Left lung (tissue), 4 donors: ENCODE measurements at regions not wholly inside any gene's neighbourhood (a gene's known extent, or its start where the extent isn't known, plus 50 kb on each side); places are given as distances from the start of the nearest gene placed in this dataset.

ENCODE experiments used
- ATAC-seq: fragments of 200-7000 bp; cut with Tn5 transposase; one replicate; pipeline ENCODE4 v1.9.1; 2020; ENCODE audit warnings: moderate library complexity
- DNase-seq, 4 donors: peaks; one replicate each; pipeline ENCODE4 v3.0.0-alpha.2; 2013 to 2020
- H3K27ac ChIP-seq, 2 donors: fragments of 200-600 bp; sonication (generic) in 1 of 2; one replicate each; pipeline versions ENCODE4 v1.5.0 to v1.8.0; 2020 to 2021
- H3K27me3 ChIP-seq, 2 donors: fragments of 200-600 bp; sonication (generic) in 1 of 2; one replicate each; pipeline versions ENCODE4 v1.5.0 to v1.8.0; 2020 to 2021
- H3K36me3 ChIP-seq, 2 donors: fragments of 200-600 bp; sonication (generic) in 1 of 2; one replicate each; pipeline versions ENCODE4 v1.5.0 to v1.8.0; 2020 to 2021
- H3K4me1 ChIP-seq, 2 donors: fragments of 200-600 bp; one replicate each; pipeline ENCODE4 v1.8.0; 2021
- H3K4me3 ChIP-seq, 2 donors: fragments of 200-600 bp; sonication (generic) in 1 of 2; one replicate each; pipeline versions ENCODE4 v1.5.0 to v1.8.0; 2020 to 2021; ENCODE audit warnings: mild to moderate bottlenecking in 1 of 2
- H3K9me3 ChIP-seq, 2 donors: fragments of 200-600 bp; sonication (generic) in 1 of 2; one replicate each; pipeline versions ENCODE4 v1.5.0 to v1.8.0; 2020 to 2021
- intact Hi-C, 2 donors: fragments of 100-400 bp; cut with DNase I; formaldehyde crosslinking; loops; one replicate each; pipeline versions ENCODE4 v1.11.2 to v1.14.2; 2022
- TF ChIP-seq, protein P1 (sequence below), 2 donors: fragments of 200-600 bp; sonication (generic) in 1 of 2; IDR thresholded peaks; one replicate each; pipeline versions ENCODE4 v1.5.0 to v1.8.0; 2021; ENCODE audit warnings: antibody characterized with exemption in 2 of 2
- donor health status: DM: no; HTN: yes; CAD: no.
- donor health status: DM: no; HTN: no; CAD: no.

DNA sequence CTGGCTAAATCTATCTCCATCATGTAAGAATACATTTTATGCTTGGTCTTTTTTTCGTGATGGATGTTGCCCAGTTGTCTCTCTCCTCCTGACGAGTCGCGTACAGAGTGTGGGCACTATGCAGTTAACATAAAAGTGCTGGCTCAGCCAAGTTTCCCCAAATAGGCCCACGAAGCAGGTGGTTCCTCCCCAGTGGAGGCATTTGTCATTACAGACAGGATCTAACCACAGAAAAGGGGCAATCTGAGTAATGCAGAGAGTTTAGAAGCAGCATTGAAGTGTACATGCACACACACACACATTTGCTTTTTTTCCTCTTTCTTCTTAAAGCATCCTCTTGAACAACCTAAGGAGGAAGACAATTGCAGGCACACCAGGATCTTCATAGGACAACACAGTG is 188.7 kb upstream of the VCX start:
- no peaks in the 10 kb centered on the region for H3K27me3 ChIP-seq
- DNase-seq (no peak), ATAC-seq (no peak)
- H3K4me3 ChIP-seq: no peak overlapping the region
- TF ChIP-seq, protein P1, sequence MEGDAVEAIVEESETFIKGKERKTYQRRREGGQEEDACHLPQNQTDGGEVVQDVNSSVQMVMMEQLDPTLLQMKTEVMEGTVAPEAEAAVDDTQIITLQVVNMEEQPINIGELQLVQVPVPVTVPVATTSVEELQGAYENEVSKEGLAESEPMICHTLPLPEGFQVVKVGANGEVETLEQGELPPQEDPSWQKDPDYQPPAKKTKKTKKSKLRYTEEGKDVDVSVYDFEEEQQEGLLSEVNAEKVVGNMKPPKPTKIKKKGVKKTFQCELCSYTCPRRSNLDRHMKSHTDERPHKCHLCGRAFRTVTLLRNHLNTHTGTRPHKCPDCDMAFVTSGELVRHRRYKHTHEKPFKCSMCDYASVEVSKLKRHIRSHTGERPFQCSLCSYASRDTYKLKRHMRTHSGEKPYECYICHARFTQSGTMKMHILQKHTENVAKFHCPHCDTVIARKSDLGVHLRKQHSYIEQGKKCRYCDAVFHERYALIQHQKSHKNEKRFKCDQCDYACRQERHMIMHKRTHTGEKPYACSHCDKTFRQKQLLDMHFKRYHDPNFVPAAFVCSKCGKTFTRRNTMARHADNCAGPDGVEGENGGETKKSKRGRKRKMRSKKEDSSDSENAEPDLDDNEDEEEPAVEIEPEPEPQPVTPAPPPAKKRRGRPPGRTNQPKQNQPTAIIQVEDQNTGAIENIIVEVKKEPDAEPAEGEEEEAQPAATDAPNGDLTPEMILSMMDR (IDR thresholded peaks at IDR 0.05): no peak
- H3K36me3 ChIP-seq: no peaks in the 10 kb centered on the region
- no peaks in the 10 kb centered on the region for H3K4me1 ChIP-seq
- no peak overlapping the region for H3K27ac ChIP-seq
- H3K9me3 ChIP-seq: peaks cover 0 to 8% of the 10 kb centered on the region in 2 donors
- intact Hi-C loops: no loop called here

DNA sequence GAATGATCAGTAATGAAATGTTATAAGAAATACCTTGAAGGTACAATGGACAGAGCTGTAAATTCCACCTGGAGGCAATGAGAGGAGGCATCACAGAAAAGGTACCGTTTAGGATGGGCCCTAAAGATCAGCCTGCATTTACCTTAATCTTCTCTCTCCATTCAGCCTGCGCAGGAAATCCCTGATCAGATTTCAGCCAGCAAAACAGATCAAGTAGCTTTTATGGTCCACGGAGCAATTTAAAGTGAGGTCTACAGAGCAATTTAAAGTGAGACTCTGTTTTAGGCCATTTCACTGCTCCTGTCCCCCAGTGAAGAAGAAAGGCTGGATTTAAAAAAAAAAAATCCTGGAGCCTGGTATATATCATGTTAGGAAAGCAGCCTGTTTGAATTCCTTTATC is 195.1 kb upstream of the VCX start:
- H3K4me3 ChIP-seq: no peak overlapping the region
- H3K27ac ChIP-seq: no peak overlapping the region
- intact Hi-C loops: no loop called here
- ATAC-seq: no peak
- H3K9me3 ChIP-seq: no peaks in the 10 kb centered on the region
- no peak for DNase-seq
- no peaks in the 10 kb centered on the region for H3K27me3 ChIP-seq
- no peaks in the 10 kb centered on the region for H3K4me1 ChIP-seq
- TF ChIP-seq, protein P1 (IDR thresholded peaks at IDR 0.05): no peak
- H3K36me3 ChIP-seq: no peaks in the 10 kb centered on the region

DNA sequence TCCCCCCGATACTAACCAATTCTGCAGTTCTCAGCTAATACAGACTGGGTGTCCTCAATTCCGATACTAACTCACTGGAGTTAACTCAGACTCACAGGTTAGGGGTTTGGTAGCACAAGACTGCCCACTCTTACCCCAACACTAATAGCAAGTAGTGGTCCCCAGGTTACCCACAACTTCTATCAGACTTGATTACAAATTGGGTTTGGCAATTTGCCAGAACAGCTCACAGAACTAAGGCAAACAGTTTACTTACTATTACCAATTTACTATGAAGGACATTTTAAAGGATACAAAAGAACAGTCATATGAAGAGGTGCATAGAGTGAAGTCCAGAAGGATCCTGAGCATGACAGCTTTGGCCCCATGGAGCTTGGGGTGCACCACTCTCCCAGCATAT is 201.8 kb upstream of the VCX start:
- Histone ChIP-seq H3K9me3 (no peaks in the 10 kb centered on the region), H3K4me1 (no peaks in the 10 kb centered on the region), H3K27me3 (no peaks in the 10 kb centered on the region), H3K4me3 (no peak overlapping the region), H3K27ac (no peak overlapping the region), H3K36me3 (no peaks in the 10 kb centered on the region)
- ATAC-seq: no peak
- no peak for DNase-seq
- intact Hi-C loops: no loop called here
- TF ChIP-seq, protein P1 (IDR thresholded peaks at IDR 0.05): no peak

DNA sequence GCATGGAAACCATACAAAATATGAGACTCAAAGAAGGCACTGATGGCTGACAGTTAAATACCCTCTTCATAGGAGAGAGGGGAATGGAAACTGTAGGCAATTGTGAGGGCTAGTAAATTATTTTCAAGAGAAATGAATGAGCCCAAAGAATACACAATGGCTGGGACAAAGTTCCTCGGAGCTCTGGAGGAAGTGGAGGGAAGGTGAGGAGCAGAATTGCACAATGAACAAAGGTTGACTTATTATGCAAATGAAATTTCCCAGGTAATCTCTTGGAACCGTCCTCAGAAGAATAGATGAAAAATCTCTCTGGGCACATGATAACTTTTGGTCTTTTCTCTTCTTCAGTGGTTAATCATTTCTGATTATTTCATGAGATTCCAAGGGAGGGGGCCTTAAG is 202.6 kb upstream of the VCX start:
- Histone ChIP-seq H3K27ac (no peak overlapping the region), H3K4me1 (no peaks in the 10 kb centered on the region), H3K27me3 (no peaks in the 10 kb centered on the region), H3K9me3 (no peaks in the 10 kb centered on the region), H3K4me3 (no peak overlapping the region), H3K36me3 (no peaks in the 10 kb centered on the region)
- intact Hi-C loops: no loop called here
- TF ChIP-seq, protein P1 (IDR thresholded peaks at IDR 0.05): no peak
- ATAC-seq (no peak), DNase-seq (no peak)

DNA sequence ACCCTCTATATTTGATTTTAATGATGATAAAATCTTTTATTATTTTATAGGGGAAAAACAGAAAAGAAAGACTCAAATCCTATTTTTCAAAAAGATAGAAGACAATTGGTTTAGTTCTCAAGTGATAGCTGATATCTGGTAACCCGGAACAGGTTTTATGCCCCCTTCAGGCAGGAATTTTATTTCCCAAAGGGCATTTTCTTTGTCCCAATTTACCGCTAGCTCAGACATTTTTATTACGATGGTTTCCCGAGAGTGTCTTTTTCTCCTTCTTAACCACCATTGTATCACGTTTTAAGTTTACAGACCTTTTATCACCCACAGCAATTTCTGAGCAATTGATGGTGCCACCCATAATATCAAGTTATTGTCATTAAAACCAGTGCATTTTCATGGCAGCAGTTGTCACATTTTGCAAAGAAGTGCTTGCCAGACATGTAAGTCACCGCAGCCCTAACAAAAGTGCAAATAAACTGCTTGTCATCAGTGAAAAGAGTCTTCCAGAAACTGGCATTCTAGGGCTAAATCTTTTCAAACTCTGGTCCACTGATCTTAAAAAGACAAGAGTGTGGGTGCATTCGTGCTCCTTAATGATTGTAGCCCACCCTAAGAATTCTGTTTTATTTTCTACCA is 204.8 kb upstream of the VCX start:
- Histone ChIP-seq H3K27ac (no peak overlapping the region), H3K4me1 (no peaks in the 10 kb centered on the region), H3K36me3 (no peaks in the 10 kb centered on the region), H3K9me3 (no peaks in the 10 kb centered on the region), H3K4me3 (no peak overlapping the region), H3K27me3 (no peaks in the 10 kb centered on the region)
- TF ChIP-seq, protein P1 (IDR thresholded peaks at IDR 0.05): no peak
- intact Hi-C loops: no loop called here
- ATAC-seq (no peak), DNase-seq (no peak)
